Fibroblast of lung (primary cell): ENCODE measurements at regions not wholly inside any gene's neighbourhood (a gene's known extent, or its start where the extent isn't known, plus 50 kb on each side); places are given as distances from the start of the nearest gene placed in this dataset.

ENCODE experiments used
- DNase-seq, 2 donors: peaks; one replicate each; pipeline versions ENCODE4 v3.0.0 to v3.0.0-alpha.2; 2010; ENCODE audit warnings: low read depth in 2 of 2
- H2AFZ ChIP-seq: 2 replicates; pipeline ENCODE4 v1.5.1; 2012; ENCODE audit warnings: low read length, control low read depth, inconsistent platforms
- H3K27ac ChIP-seq: 2 replicates; pipeline ENCODE4 v1.5.1; 2011; ENCODE audit warnings: low read length, control low read depth; ENCODE audit not compliant: insufficient read depth
- H3K27me3 ChIP-seq: 2 replicates; pipeline ENCODE4 v1.5.1; 2011; ENCODE audit warnings: mild to moderate bottlenecking, low read length; ENCODE audit not compliant: control insufficient read depth, insufficient read depth
- H3K36me3 ChIP-seq: 2 replicates; pipeline ENCODE4 v1.5.1; 2011; ENCODE audit warnings: low read length; ENCODE audit not compliant: control insufficient read depth, insufficient read depth
- H3K4me1 ChIP-seq: 2 replicates; pipeline ENCODE4 v1.5.1; 2011; ENCODE audit warnings: low read length; ENCODE audit not compliant: control insufficient read depth, insufficient read depth; ENCODE audit errors: extremely low read depth
- H3K4me2 ChIP-seq: 2 replicates; pipeline ENCODE4 v1.5.1; 2011; ENCODE audit warnings: low read length, control low read depth; ENCODE audit not compliant: insufficient read depth; ENCODE audit errors: extremely low read depth
- H3K4me3 ChIP-seq, 4 experiments: fragments of 200-600 bp in 1 of 4; sonication (generic) in 1 of 4; replicated peaks in 1 of 4; 2 replicates each; pipeline ENCODE4 v1.5.1; 2011 to 2016; ENCODE audit warnings: low read length in 4 of 4, low read depth in 3 of 4, mild to moderate bottlenecking in 3 of 4, control low read depth in 2 of 4, inconsistent platforms in 1 of 4, mixed read lengths in 1 of 4; ENCODE audit not compliant: insufficient read depth in 1 of 4; ENCODE audit errors: control extremely low read depth in 1 of 4
- H3K79me2 ChIP-seq: 2 replicates; pipeline ENCODE4 v1.5.1; 2012; ENCODE audit warnings: mild to moderate bottlenecking, low read length, inconsistent platforms; ENCODE audit not compliant: control insufficient read depth, insufficient read depth
- H3K9ac ChIP-seq: 2 replicates; pipeline ENCODE4 v1.5.1; 2011; ENCODE audit warnings: mild to moderate bottlenecking, low read length, control low read depth; ENCODE audit not compliant: insufficient read depth
- H3K9me3 ChIP-seq: 2 replicates; pipeline ENCODE4 v1.5.1; 2012; ENCODE audit warnings: low read depth, low read length; ENCODE audit not compliant: control insufficient read depth, insufficient read depth
- H4K20me1 ChIP-seq: 2 replicates; pipeline ENCODE4 v1.5.1; 2011; ENCODE audit warnings: low read length; ENCODE audit not compliant: control insufficient read depth, insufficient read depth; ENCODE audit errors: extremely low read depth
- CTCF ChIP-seq, 2 donors: IDR thresholded peaks in 1 of 2; conservative IDR thresholded peaks in 1 of 2; 1 replicate in 1 of 2; 2 replicates in 1 of 2; pipeline ENCODE4 v1.5.1; 2011 to 2012; ENCODE audit warnings: low read length in 2 of 2, control low read depth in 1 of 2, inconsistent platforms in 1 of 2, low read depth in 1 of 2, mild to moderate bottlenecking in 1 of 2
- EZH2 ChIP-seq: IDR thresholded peaks from 2 replicates; pipeline ENCODE4 v1.5.1; 2012; ENCODE audit warnings: low read length, control low read depth, mild to moderate bottlenecking; ENCODE audit errors: missing control alignments

- Histone ChIP-seq H4K20me1 (no peaks in the 10 kb centered on the region), H3K79me2 (no peaks in the 10 kb centered on the region), H3K4me2 (no peak overlapping the region), H3K9ac (no peak overlapping the region), H3K9me3 (no peaks in the 10 kb centered on the region), H3K4me3 (no peak overlapping the region), H3K27ac (no peak overlapping the region), H3K36me3 (no peaks in the 10 kb centered on the region), H3K27me3 (no peaks in the 10 kb centered on the region), H2AFZ (no peak overlapping the region), H3K4me1 (no peaks in the 10 kb centered on the region)
- DNase-seq, result no peak
- no peak for TF ChIP-seq EZH2
- no peak for TF ChIP-seq CTCF (conservative IDR thresholded peaks at IDR 0.05 in 1 of 2, IDR thresholded peaks at IDR 0.05 in 1 of 2; ENCODE audit: low read depth in 1 of 2, low read length in 2 of 2)
These were observed 129.1 kb downstream of the KBTBD8 start for GRCh38 chr3:67127254-67127653.

- Histone ChIP-seq H3K9me3 (no peaks in the 10 kb centered on the region), H3K4me3 (no peak overlapping the region), H3K27ac (no peak overlapping the region), H3K4me2 (no peak overlapping the region), H3K27me3 (no peaks in the 10 kb centered on the region), H3K36me3 (no peaks in the 10 kb centered on the region), H3K4me1 (no peaks in the 10 kb centered on the region), H2AFZ (no peak overlapping the region), H3K9ac (no peak overlapping the region), H4K20me1 (no peaks in the 10 kb centered on the region), H3K79me2 (no peaks in the 10 kb centered on the region)
- no peak for DNase-seq
- no peak for TF ChIP-seq CTCF (conservative IDR thresholded peaks at IDR 0.05 in 1 of 2, IDR thresholded peaks at IDR 0.05 in 1 of 2; ENCODE audit: low read depth in 1 of 2, low read length in 2 of 2)
- TF ChIP-seq EZH2, result no peak
These were observed 144.3 kb downstream of the KBTBD8 start for GRCh38 chr3:67142432-67142831.

GRCh38 chr3:67145738-67146137, 147.6 kb downstream of the KBTBD8 start:
- TF ChIP-seq EZH2 (no peak), CTCF (conservative IDR thresholded peaks at IDR 0.05 in 1 of 2, IDR thresholded peaks at IDR 0.05 in 1 of 2; ENCODE audit: low read depth in 1 of 2, low read length in 2 of 2) (no peak)
- DNase-seq, result no peak
- H3K4me2 ChIP-seq, result no peak overlapping the region

More at GRCh38 chr3:67145738-67146137, 147.6 kb downstream of the KBTBD8 start:
- H3K27me3 ChIP-seq, result no peaks in the 10 kb centered on the region
- no peak overlapping the region for H2AFZ ChIP-seq
- H3K79me2 ChIP-seq, result no peaks in the 10 kb centered on the region
- H3K36me3 ChIP-seq, result no peaks in the 10 kb centered on the region
- no peak overlapping the region for H3K27ac ChIP-seq
- no peak overlapping the region for H3K4me3 ChIP-seq
- no peaks in the 10 kb centered on the region for H4K20me1 ChIP-seq
- no peaks in the 10 kb centered on the region for H3K9me3 ChIP-seq
- H3K4me1 ChIP-seq, result no peaks in the 10 kb centered on the region
- H3K9ac ChIP-seq, result no peak overlapping the region
